Stimulated activated CD8-positive, alpha-beta memory T cell treated with anti-CD3 and anti-CD28 coated beads, Interleukin-4, amount 100 ng/mL, for 4 hours (primary cell): ENCODE measurements at regions not wholly inside any gene's neighbourhood (a gene's known extent, or its start where the extent isn't known, plus 50 kb on each side); places are given as distances from the start of the nearest gene placed in this dataset.

ENCODE experiments used
- DNase-seq, 2 donors: peaks; one replicate each; pipeline ENCODE4 v3.0.0-alpha.2; 2020; ENCODE audit warnings: low read depth in 2 of 2, low spot score in 1 of 2

GRCh38 chr10:128419466-128420019 is 293.3 kb upstream of the MKI67 start:
- no peak for DNase-seq

- DNase-seq, result no peak
Measured at GRCh38 chr10:128420623-128421022, 294.4 kb upstream of the MKI67 start.

GRCh38 chr10:128421371-128422160 is 295.3 kb upstream of the MKI67 start:
- no peak for DNase-seq

- DNase-seq, result no peak
Measured at GRCh38 chr10:128422190-128422589, 296.0 kb upstream of the MKI67 start.

GRCh38 chr10:128422999-128423398 is 296.8 kb upstream of the MKI67 start:
- no peak for DNase-seq

- DNase-seq, result no peak
Measured at GRCh38 chr10:128429321-128429720, 303.1 kb upstream of the MKI67 start.

- no peak for DNase-seq
Measured at GRCh38 chr10:128429835-128430513, 303.8 kb upstream of the MKI67 start.

GRCh38 chr10:128431083-128431482 is 304.9 kb upstream of the MKI67 start:
- no peak for DNase-seq

GRCh38 chr10:128431506-128431905 is 305.3 kb upstream of the MKI67 start:
- no peak for DNase-seq

- no peak for DNase-seq
Measured at GRCh38 chr10:128432011-128432410, 305.8 kb upstream of the MKI67 start.

GRCh38 chr10:128432423-128432822 is 306.2 kb upstream of the MKI67 start:
- no peak for DNase-seq

- DNase-seq, result no peak
Measured at GRCh38 chr10:128435811-128436210, 309.6 kb upstream of the MKI67 start.

- DNase-seq, result no peak
Measured at GRCh38 chr10:128437786-128438345, 311.6 kb upstream of the MKI67 start.

- no peak for DNase-seq
Measured at GRCh38 chr10:128438417-128439063, 312.3 kb upstream of the MKI67 start.

GRCh38 chr10:128440513-128441160 is 314.4 kb upstream of the MKI67 start:
- DNase-seq, result no peak

GRCh38 chr10:128443925-128444518 is 317.8 kb upstream of the MKI67 start:
- no peak for DNase-seq

GRCh38 chr10:128448796-128449195 is 322.6 kb upstream of the MKI67 start:
- no peak for DNase-seq

- no peak for DNase-seq
Measured at GRCh38 chr10:128451879-128452278, 325.7 kb upstream of the MKI67 start.

GRCh38 chr10:128456271-128456670 is 330.0 kb upstream of the MKI67 start:
- no peak for DNase-seq

- no peak for DNase-seq
Measured at GRCh38 chr10:128457136-128457535, 330.9 kb upstream of the MKI67 start.

GRCh38 chr10:128461991-128462390 is 335.8 kb upstream of the MKI67 start:
- no peak for DNase-seq
